ENCODE measurements at regions not wholly inside any gene's neighbourhood (a gene's known extent, or its start where the extent isn't known, plus 50 kb on each side); places are given as distances from the start of the nearest gene placed in this dataset.

GRCh38 chr7:42794673-42795072 is 117.2 kb downstream of the C7orf25 start:
- TF ChIP-seq SMC3 (conservative IDR thresholded peaks at IDR 0.05; ENCODE audit: poor library complexity) (no peak), EZH2 (IDR thresholded peaks at IDR 0.05; ENCODE audit: borderline replicate concordance, insufficient read depth, low read length, poor library complexity, severe bottlenecking) (no peak), CTCF (IDR thresholded peaks at IDR 0.05; ENCODE audit: poor library complexity, severe bottlenecking) (no peak), EP300 (conservative IDR thresholded peaks at IDR 0.05; ENCODE audit: poor library complexity, severe bottlenecking) (no peak), RAD21 (conservative IDR thresholded peaks at IDR 0.05) (no peak), POLR2AphosphoS5 (IDR thresholded peaks at IDR 0.05) (no peak), TAF1 (IDR thresholded peaks at IDR 0.05; ENCODE audit: low read depth) (no peak), REST (IDR thresholded peaks at IDR 0.05; ENCODE audit: borderline replicate concordance) (no peak)

Data from neural cell (in vitro differentiated cells).